AG09309 (cell line): ENCODE measurements at regions not wholly inside any gene's neighbourhood (a gene's known extent, or its start where the extent isn't known, plus 50 kb on each side); places are given as distances from the start of the nearest gene placed in this dataset.

Source experiments
- DNase-seq: peaks from one replicate; pipeline ENCODE4 v3.0.0-alpha.2; 2010; ENCODE audit warnings: low read depth
- H3K4me3 ChIP-seq: 2 replicates; pipeline ENCODE4 v1.5.1; 2011; ENCODE audit warnings: mild to moderate bottlenecking, low read depth, low read length, moderate library complexity; ENCODE audit not compliant: control insufficient read depth
- TF ChIP-seq, protein P1 (sequence below): IDR thresholded peaks from 2 replicates; pipeline ENCODE4 v1.5.1; 2011; ENCODE audit warnings: mild to moderate bottlenecking, low read depth, low read length, inconsistent platforms; ENCODE audit not compliant: insufficient read depth, control insufficient read depth; ENCODE audit errors: missing control alignments

DNA sequence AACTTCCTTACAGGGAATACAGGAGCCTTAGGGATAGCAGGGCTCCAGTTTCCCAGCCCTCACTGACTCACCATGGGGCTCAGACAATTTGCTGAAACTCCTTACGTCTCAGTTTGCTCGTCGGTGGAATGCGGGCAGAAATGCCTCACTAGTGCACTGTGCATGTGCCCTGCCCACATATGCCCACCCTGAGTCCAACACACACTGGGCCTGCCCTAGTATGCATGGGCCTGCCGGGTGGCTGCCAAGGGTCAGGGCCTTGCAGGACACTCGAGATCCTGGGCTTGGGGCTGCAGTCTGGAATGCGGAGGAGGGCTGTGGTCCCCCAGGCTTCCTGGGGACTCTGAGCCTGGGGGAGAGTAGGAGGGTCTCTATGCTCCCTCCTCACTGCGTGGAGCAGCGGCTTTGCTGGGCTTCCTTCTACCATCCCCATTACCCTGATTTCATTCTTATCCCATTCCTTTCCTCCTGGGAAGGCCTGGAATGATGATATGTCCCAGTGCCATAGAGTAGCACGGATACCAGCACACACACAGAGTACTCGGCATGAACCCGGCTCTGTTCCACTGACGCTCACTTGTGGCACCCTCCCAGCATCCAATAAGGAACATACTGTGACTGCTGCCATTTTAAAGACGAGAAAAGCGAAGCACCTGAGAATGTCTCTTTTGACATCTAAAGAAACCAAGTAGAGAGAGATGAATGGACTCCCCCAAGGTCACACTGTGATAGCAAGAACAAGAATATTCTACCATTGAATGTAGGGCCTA, 124.2 kb downstream of the ASB7 start:
- no peak overlapping the region for H3K4me3 ChIP-seq
- no peak for DNase-seq
- TF ChIP-seq, protein P1, sequence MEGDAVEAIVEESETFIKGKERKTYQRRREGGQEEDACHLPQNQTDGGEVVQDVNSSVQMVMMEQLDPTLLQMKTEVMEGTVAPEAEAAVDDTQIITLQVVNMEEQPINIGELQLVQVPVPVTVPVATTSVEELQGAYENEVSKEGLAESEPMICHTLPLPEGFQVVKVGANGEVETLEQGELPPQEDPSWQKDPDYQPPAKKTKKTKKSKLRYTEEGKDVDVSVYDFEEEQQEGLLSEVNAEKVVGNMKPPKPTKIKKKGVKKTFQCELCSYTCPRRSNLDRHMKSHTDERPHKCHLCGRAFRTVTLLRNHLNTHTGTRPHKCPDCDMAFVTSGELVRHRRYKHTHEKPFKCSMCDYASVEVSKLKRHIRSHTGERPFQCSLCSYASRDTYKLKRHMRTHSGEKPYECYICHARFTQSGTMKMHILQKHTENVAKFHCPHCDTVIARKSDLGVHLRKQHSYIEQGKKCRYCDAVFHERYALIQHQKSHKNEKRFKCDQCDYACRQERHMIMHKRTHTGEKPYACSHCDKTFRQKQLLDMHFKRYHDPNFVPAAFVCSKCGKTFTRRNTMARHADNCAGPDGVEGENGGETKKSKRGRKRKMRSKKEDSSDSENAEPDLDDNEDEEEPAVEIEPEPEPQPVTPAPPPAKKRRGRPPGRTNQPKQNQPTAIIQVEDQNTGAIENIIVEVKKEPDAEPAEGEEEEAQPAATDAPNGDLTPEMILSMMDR = no peak

DNA sequence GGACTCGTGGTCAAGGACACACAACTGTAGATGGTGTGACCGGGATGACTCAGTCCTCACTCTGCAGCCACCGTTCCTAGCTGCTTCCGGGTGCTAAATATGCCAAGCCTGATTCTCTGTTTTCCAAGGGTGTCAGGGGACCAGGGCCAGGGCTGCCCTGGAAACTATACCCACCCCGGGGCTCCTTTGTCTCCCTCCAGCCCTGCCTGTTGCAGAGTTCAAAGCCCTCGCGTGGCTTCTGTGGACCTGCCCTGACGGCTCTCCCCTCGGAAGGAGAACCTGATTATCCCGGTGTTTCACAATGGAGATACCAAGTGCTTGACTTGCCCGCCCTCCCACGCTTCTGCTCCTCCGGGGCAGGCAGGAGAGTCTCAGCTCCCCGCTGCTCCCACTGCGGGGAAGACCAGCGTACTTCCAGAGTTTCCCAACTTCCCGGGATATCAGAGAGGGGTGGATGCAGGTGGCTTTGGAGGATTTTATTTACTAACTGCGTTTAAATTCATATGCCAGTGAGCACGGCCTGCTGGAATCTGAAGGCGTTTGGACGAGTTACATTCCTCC, 125.0 kb downstream of the ASB7 start:
- TF ChIP-seq, protein P1 = no peak
- no peak overlapping the region for H3K4me3 ChIP-seq
- no peak for DNase-seq

DNA sequence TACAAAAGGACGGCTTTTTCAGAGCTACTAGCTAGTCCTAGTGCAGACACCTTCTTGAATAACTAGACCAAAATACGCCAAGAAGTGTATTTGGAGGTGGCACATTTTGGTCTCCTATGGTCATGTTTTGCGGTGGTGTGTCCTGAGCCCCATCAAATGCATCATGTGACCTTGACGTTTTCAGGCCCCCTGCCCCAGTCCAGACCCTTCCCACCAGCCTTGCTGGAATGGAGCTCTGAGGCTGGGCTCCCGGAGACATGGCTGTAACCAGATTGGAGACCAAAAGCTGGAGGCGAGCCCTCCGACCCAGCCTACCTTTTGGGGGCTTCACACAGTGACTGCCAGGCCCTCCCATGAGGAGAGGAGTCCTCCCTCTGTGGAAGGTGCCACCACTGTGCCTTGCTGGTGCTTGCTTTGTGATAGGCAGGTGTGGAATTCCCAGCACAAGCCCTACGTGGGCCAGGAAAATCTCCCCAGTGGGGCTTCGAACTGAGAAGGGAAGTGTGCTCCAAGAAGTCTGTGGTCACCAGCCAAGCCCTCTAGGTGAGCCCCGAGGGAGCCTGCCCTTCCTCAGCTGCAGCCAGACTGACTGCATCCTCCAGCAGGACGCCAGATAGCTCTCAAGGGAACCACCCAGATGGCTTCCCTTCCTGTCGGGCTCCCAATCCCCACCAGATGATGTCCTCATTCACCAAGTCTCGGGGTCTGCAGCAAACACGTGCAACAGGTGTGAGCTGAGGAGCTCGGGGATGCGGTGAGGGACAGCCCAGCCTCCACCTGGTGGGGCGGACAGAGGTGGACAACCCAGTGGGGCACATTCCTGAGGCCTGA, 126.2 kb downstream of the ASB7 start:
- TF ChIP-seq, protein P1 = no peak
- DNase-seq = no peak
- no peak overlapping the region for H3K4me3 ChIP-seq

DNA sequence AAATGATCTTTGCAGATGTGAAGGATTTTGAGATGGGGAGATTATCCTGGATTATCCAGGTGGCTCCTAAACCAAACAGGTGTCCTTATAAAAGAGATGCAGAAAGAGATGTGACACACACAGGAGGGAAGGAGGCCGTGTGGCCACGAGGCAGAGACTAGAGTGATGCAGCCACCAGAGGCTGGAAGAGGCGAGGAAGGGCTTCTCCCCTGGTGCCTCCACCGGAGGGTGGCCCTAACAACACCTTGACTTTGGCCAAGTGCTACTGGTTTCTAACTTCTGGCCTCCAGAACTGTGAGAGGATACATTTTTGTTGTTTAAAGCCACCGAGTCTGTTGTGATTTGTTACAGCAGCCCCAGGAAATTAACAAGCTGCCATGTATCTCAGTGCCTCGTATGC, 127.1 kb downstream of the ASB7 start:
- no peak overlapping the region for H3K4me3 ChIP-seq
- TF ChIP-seq, protein P1 = no peak
- DNase-seq = no peak

DNA sequence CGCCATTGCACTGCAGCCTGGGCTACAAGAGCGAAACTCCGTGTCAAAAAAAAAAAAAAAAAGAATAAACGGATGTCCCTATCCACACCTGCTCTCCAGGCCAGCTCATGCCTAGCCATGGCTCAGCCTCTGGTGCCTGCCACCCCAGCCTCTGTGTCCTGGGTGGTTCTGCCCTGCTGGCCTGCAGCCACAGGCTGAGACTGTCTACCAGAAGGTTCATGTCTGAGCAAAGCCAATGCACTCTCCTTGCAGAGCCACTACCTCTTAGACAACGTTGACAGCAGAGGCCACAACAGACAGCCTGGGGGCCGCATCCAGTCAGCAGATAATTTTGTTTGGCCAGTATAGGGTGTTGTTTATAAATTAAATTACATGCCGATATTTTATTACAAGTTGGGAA, 127.7 kb downstream of the ASB7 start:
- TF ChIP-seq, protein P1 = no peak
- no peak for DNase-seq
- H3K4me3 ChIP-seq = no peak overlapping the region

DNA sequence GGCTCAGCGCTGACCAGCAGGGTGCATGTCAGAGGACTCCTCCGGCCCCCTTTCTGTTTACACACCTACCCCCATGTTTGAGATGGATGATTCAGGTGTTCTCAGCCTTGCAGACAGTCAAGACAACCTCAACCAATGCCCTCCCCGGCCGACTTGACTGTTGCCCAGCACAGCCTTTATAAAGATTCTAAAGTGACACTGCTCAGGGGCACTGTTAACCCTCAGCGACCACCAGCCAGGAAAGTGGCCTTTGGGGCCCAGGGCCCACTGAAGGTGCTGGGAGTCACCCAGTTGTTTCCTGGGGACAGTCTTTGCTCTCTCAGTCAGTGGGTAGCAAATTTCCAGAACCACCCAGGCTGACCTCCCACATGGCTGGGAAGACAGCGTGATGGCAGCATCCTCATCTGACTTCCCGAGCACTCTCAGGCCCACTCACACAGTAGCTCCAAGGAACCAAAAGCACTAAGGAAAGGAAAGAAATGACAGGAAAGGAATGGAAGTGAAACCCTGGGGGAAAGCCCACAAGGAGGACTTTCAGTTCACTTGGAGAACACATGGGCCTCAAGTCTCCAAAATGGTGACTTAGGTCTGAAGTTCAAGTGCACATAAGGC, 128.4 kb downstream of the ASB7 start:
- TF ChIP-seq, protein P1 = no peak

More for the DNA sequence above, 128.4 kb downstream of the ASB7 start:
- H3K4me3 ChIP-seq = no peak overlapping the region
- no peak for DNase-seq
